MM.1S (cell line): ENCODE measurements at regions not wholly inside any gene's neighbourhood (a gene's known extent, or its start where the extent isn't known, plus 50 kb on each side); places are given as distances from the start of the nearest gene placed in this dataset.
"Not testable (repeated sequence)": the region's sequence is repeated elsewhere in the genome, so short reads cannot be mapped to it uniquely, and the experiment has no call there.

Experiments
- DNase-seq: peaks from one replicate; pipeline ENCODE4 v3.0.0-alpha.2; 2015
- H2AFZ ChIP-seq: fragments of 300-600 bp; sonication (generic); 2 replicates; pipeline ENCODE4 v1.6.0; 2016; ENCODE audit warnings: antibody characterized with exemption, low read length
- H3F3A ChIP-seq: fragments of 300-600 bp; sonication (generic); 2 replicates; pipeline ENCODE4 v1.6.1; 2016; ENCODE audit warnings: mild to moderate bottlenecking, antibody characterized with exemption, low read length, moderate library complexity, mixed read lengths; ENCODE audit not compliant: insufficient read depth
- H3K27ac ChIP-seq: fragments of 300-600 bp; sonication (generic); 2 replicates; pipeline ENCODE4 v1.5.1; 2016; ENCODE audit warnings: mild to moderate bottlenecking, low read length
- H3K27me3 ChIP-seq: fragments of 300-600 bp; sonication (generic); replicated peaks from 2 replicates; pipeline ENCODE4 v1.6.0; 2016; ENCODE audit warnings: low read length; ENCODE audit not compliant: insufficient read depth
- H3K36me3 ChIP-seq: fragments of 300-600 bp; sonication (generic); replicated peaks from 2 replicates; pipeline ENCODE4 v1.6.1; 2016; ENCODE audit warnings: mild to moderate bottlenecking, low read length, mixed read lengths; ENCODE audit not compliant: insufficient read depth
- H3K4me1 ChIP-seq: fragments of 300-600 bp; sonication (generic); 2 replicates; pipeline ENCODE4 v1.6.1; 2016; ENCODE audit warnings: low read length, mixed read lengths
- H3K4me2 ChIP-seq: fragments of 300-600 bp; sonication (generic); 2 replicates; pipeline ENCODE4 v1.6.0; 2016; ENCODE audit warnings: low read depth, low read length
- H3K4me3 ChIP-seq: fragments of 300-600 bp; sonication (generic); 2 replicates; pipeline ENCODE4 v1.5.1; 2016; ENCODE audit warnings: low read length, mixed read lengths
- H3K79me2 ChIP-seq: fragments of 300-600 bp; sonication (generic); 2 replicates; pipeline ENCODE4 v1.6.1; 2016; ENCODE audit warnings: mixed run types, low read length, mixed read lengths
- H3K9ac ChIP-seq: fragments of 300-600 bp; sonication (generic); 2 replicates; pipeline ENCODE4 v1.6.1; 2016; ENCODE audit warnings: low read length, mixed read lengths
- H3K9me2 ChIP-seq: fragments of 300-600 bp; sonication (generic); replicated peaks from 2 replicates; pipeline ENCODE4 v1.6.1; 2016; ENCODE audit warnings: mild to moderate bottlenecking, low read length, mixed read lengths; ENCODE audit not compliant: insufficient read depth
- H3K9me3 ChIP-seq: fragments of 300-600 bp; sonication (generic); replicated peaks from 2 replicates; pipeline ENCODE4 v1.6.1; 2016; ENCODE audit warnings: mild to moderate bottlenecking, low read length, mixed read lengths; ENCODE audit not compliant: insufficient read depth
- H4K20me1 ChIP-seq: fragments of 300-600 bp; sonication (generic); 2 replicates; pipeline ENCODE4 v1.6.1; 2016; ENCODE audit warnings: mild to moderate bottlenecking, low read length, moderate library complexity, mixed read lengths; ENCODE audit not compliant: insufficient read depth
- CTCF ChIP-seq: fragments of 300-600 bp; sonication (generic); IDR thresholded peaks from 2 replicates; pipeline ENCODE4 v1.5.1; 2016; ENCODE audit warnings: antibody characterized with exemption, low read length, mixed read lengths
- EZH2 ChIP-seq: fragments of 300-600 bp; sonication (generic); optimal IDR thresholded peaks from 2 replicates; pipeline ENCODE3; 2017; ENCODE audit warnings: low read depth, mild to moderate bottlenecking, antibody characterized with exemption, low read length, mixed read lengths
- EZH2phosphoT487 ChIP-seq: fragments of 300-600 bp; sonication (generic); IDR thresholded peaks from 2 replicates; pipeline ENCODE4 v1.6.1; 2018; ENCODE audit warnings: antibody characterized with exemption, low read length

GRCh38 chr4:26197018-26197779 is 123.6 kb upstream of the RBPJ start:
- H3K36me3 ChIP-seq: no peaks in the 10 kb centered on the region
- H3K27ac ChIP-seq: no peak overlapping the region
- no peak for DNase-seq
- H3F3A ChIP-seq: no peaks in the 10 kb centered on the region
- no peaks in the 10 kb centered on the region for H3K4me1 ChIP-seq
- no peak overlapping the region for H3K4me2 ChIP-seq
- H3K9ac ChIP-seq: no peak overlapping the region
- H3K27me3 ChIP-seq: no peaks in the 10 kb centered on the region
- TF ChIP-seq CTCF (no peak), EZH2phosphoT487 (no peak), EZH2 (no peak)
- H2AFZ ChIP-seq: no peak overlapping the region
- no peaks in the 10 kb centered on the region for H4K20me1 ChIP-seq
- no peak overlapping the region for H3K4me3 ChIP-seq
- no peaks in the 10 kb centered on the region for H3K9me2 ChIP-seq
- no peaks in the 10 kb centered on the region for H3K9me3 ChIP-seq
- no peaks in the 10 kb centered on the region for H3K79me2 ChIP-seq

GRCh38 chr4:26198931-26199330 is 121.9 kb upstream of the RBPJ start:
- not testable (repeated sequence) for H3K9ac ChIP-seq, H3K4me1 ChIP-seq, H3K79me2 ChIP-seq, H3K9me3 ChIP-seq, H3K27me3 ChIP-seq, H3F3A ChIP-seq, H3K4me2 ChIP-seq, H2AFZ ChIP-seq, H3K27ac ChIP-seq, DNase-seq, H4K20me1 ChIP-seq, H3K36me3 ChIP-seq, H3K4me3 ChIP-seq, H3K9me2 ChIP-seq

- no peaks in the 10 kb centered on the region for H3K27me3 ChIP-seq
Measured at GRCh38 chr4:26199596-26199995, 121.2 kb upstream of the RBPJ start.

More at GRCh38 chr4:26199596-26199995, 121.2 kb upstream of the RBPJ start:
- Histone ChIP-seq H3K4me2 (no peak overlapping the region), H3F3A (no peaks in the 10 kb centered on the region), H3K4me3 (no peak overlapping the region), H3K79me2 (no peaks in the 10 kb centered on the region), H3K36me3 (no peaks in the 10 kb centered on the region), H3K9me3 (no peaks in the 10 kb centered on the region), H3K27ac (no peak overlapping the region), H3K9me2 (no peaks in the 10 kb centered on the region), H3K4me1 (no peaks in the 10 kb centered on the region), H2AFZ (no peak overlapping the region), H4K20me1 (no peaks in the 10 kb centered on the region), H3K9ac (no peak overlapping the region)
- TF ChIP-seq EZH2: no peak
- no peak for TF ChIP-seq CTCF
- no peak for TF ChIP-seq EZH2phosphoT487
- DNase-seq: no peak
